BJ (cell line): ENCODE measurements at regions not wholly inside any gene's neighbourhood (a gene's known extent, or its start where the extent isn't known, plus 50 kb on each side); places are given as distances from the start of the nearest gene placed in this dataset.
A peak's percentile ranks its signal among the peaks of the same experiment; 100 is the strongest.

Experiments
- CTCF ChIA-PET: fragments of 350-600 bp; formaldehyde crosslinking; extraction: SDS; loops from one replicate; lab custom pipeline; 2021; ENCODE audit warnings: antibody characterized with exemption, inconsistent platforms; lab: Yijun Ruan, JAX
- POLR2A ChIA-PET: fragments of 300-600 bp; sonication (Branson Sonifier 250); formaldehyde crosslinking; extraction: SDS; loops from one replicate; lab custom pipeline; 2021; ENCODE audit warnings: antibody characterized with exemption; lab: Charles Lee
- DNase-seq: peaks from one replicate; pipeline ENCODE4 v3.0.0-alpha.2; 2011; ENCODE audit warnings: low read depth
- H3K27me3 ChIP-seq: 2 replicates; pipeline ENCODE4 v1.6.0; 2011; ENCODE audit warnings: low read length; ENCODE audit not compliant: control insufficient read depth, insufficient read depth
- H3K36me3 ChIP-seq: 2 replicates; pipeline ENCODE4 v1.5.1; 2011; ENCODE audit warnings: low read length; ENCODE audit not compliant: control insufficient read depth, insufficient read depth
- H3K4me3 ChIP-seq: 2 replicates; pipeline ENCODE4 v1.5.1; 2011; ENCODE audit warnings: low read depth, mild to moderate bottlenecking, control low read depth, low read length
- TF ChIP-seq, protein P1 (sequence below): IDR thresholded peaks from 2 replicates; pipeline ENCODE4 v1.5.1; 2011; ENCODE audit warnings: low read depth, mild to moderate bottlenecking, control low read depth, inconsistent platforms, low read length, moderate library complexity; ENCODE audit not compliant: insufficient read depth

DNA sequence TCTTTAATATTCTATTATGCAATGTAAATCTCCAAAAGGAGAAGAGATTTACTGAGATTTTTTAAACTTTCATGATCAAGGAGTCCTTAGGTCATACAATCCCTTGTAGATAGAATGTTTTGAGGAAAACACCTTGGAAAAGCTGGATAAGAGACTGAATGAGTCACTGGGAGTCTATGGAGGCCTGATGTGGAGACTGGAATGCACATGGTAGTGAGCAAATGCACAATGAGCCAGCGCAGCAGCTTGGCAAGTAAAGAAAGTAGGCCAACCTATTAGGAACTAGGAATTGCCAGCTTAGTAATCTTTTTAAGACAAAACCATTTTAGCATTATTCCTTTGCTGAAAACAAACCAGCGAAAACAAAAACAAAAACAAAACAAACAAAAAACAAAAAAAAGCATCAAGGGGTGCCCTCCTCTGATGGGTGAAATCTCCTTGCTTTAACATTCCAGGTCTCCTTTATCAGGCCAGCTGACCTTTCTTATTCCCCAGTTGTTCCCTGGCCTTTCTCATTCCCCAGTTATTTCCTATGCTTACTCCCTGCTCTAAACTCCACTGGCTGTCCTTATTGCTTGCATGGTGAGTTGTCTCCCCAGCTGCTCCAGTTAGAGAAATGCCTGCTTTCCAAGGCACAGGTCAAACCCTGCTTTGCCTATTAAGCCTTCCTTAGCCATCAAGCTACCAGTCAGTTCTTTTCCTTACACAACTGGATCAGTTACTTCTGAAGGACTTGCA lies 135.8 kb downstream of the PLCE1 start:
- TF ChIP-seq, protein P1, sequence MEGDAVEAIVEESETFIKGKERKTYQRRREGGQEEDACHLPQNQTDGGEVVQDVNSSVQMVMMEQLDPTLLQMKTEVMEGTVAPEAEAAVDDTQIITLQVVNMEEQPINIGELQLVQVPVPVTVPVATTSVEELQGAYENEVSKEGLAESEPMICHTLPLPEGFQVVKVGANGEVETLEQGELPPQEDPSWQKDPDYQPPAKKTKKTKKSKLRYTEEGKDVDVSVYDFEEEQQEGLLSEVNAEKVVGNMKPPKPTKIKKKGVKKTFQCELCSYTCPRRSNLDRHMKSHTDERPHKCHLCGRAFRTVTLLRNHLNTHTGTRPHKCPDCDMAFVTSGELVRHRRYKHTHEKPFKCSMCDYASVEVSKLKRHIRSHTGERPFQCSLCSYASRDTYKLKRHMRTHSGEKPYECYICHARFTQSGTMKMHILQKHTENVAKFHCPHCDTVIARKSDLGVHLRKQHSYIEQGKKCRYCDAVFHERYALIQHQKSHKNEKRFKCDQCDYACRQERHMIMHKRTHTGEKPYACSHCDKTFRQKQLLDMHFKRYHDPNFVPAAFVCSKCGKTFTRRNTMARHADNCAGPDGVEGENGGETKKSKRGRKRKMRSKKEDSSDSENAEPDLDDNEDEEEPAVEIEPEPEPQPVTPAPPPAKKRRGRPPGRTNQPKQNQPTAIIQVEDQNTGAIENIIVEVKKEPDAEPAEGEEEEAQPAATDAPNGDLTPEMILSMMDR: no peak
- H3K36me3 ChIP-seq: no peaks in the 10 kb centered on the region
- DNase-seq: peak; percentile 31
- POLR2A ChIA-PET: no interaction called here
- H3K4me3 ChIP-seq: no peak overlapping the region
- CTCF ChIA-PET: no interaction called here
- no peaks in the 10 kb centered on the region for H3K27me3 ChIP-seq

DNA sequence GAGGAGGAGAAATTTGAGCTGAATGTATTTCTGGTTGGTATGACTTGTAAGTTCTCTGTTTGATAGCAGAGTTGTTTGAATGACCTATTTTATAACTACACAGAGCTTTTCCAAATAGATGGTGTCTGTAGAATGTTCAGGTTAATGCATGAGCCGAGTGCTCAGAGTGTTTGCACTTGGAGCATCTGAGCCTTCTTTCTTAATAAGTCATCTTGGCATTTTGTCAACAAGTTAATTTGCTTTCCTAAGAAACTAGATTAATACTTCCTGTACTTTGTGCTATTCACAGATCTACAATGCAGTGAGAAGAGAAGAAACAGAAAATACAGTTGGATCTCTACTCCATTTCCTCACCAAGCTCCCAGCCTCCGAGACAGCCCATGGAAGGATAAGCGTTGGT lies 138.2 kb downstream of the PLCE1 start:
- DNase-seq: no peak
- POLR2A ChIA-PET: no interaction called here
- Histone ChIP-seq H3K27me3 (no peaks in the 10 kb centered on the region), H3K4me3 (no peak overlapping the region), H3K36me3 (no peaks in the 10 kb centered on the region)
- TF ChIP-seq, protein P1: no peak
- CTCF ChIA-PET: no interaction called here

DNA sequence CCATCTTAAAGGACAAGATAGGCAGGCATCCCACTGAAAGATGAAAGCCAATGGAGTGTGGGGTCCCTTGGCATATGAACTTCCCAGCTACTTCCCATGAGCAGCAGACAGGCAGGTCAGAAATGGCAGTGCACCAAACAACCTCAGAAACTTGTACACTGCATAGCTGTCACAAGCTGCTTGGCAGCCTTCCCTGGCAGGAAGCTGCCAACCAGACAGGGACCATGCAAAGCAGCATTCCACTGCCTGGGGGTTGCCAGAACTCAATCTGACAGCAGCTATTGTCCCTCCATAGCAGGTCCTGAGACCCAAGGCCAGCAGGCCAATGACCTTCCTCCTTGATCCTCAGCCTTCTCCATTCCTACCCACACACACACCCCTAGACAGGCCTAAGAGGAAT lies 139.5 kb downstream of the PLCE1 start:
- Histone ChIP-seq H3K27me3 (no peaks in the 10 kb centered on the region), H3K36me3 (no peaks in the 10 kb centered on the region), H3K4me3 (no peak overlapping the region)
- POLR2A ChIA-PET: no interaction called here
- no peak for DNase-seq
- CTCF ChIA-PET: interaction anchor here (0.8 kb wide), 1 partner anchor 10 kb away, joined by 3 read pairs; no protein-coding TSS in a partner anchor
- TF ChIP-seq, protein P1: no peak

DNA sequence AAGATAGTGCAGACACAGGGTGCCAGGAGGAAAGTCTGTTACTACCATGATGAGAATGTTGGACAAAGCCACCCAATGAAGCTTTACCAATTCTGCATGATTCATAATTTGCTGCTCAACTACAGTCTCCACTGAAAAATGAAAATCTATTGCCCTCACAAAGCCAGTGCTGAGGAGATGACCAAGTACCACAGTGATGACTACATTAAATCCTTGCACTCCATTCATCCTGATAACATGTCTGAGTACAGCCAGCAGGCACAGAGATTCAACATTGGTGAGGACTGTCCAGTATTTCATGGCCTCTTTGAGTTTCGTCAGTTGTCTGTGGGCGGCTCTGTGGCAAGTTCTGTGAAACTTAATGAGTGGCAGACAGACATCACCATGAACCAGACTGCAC lies 144.0 kb downstream of the PLCE1 start:
- Histone ChIP-seq H3K4me3 (no peak overlapping the region), H3K27me3 (no peaks in the 10 kb centered on the region), H3K36me3 (no peaks in the 10 kb centered on the region)
- ChIA-PET CTCF (interaction anchor here (0.7 kb wide), 1 partner anchor 72 kb away, joined by 3 read pairs; no protein-coding TSS in a partner anchor), POLR2A (interaction anchor here (0.6 kb wide), 1 partner anchor 39 kb away, joined by 3 read pairs; no protein-coding TSS in a partner anchor)
- no peak for DNase-seq
- TF ChIP-seq, protein P1: no peak

DNA sequence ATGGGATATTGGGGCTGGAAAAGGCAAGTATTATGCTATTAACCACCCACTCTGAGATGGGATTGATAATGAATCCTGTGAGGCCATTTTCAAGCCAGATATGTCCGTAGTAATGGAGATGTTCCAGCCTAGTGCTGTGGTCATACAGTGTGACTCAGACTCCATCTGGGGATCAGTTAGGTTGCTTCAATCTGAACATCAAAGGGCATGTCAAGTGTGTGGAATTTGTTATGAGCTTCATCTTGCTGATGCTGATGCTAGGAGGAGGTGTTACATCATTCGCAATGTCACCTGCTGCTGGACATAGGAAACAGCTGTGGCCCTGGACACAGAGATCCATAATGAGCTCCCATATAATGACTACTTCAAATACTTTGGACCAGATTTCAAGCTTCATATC lies 144.7 kb downstream of the PLCE1 start:
- Histone ChIP-seq H3K27me3 (no peaks in the 10 kb centered on the region), H3K36me3 (no peaks in the 10 kb centered on the region), H3K4me3 (no peak overlapping the region)
- CTCF ChIA-PET: no interaction called here
- no peak for DNase-seq
- POLR2A ChIA-PET: no interaction called here
- TF ChIP-seq, protein P1: no peak
